Glutamatergic neuron (in vitro differentiated cells): ENCODE measurements at regions not wholly inside any gene's neighbourhood (a gene's known extent, or its start where the extent isn't known, plus 50 kb on each side); places are given as distances from the start of the nearest gene placed in this dataset.

ENCODE experiments used
- DNase-seq: peaks from one replicate; pipeline ENCODE4 v3.0.0; 2022
- H3K27ac Mint-ChIP-seq: one replicate; pipeline ENCODE4 v1.8.0; 2020; ENCODE audit warnings: mild to moderate bottlenecking, mixed read lengths, inconsistent platforms; ENCODE audit not compliant: unreplicated experiment
- H3K27me3 Mint-ChIP-seq: one replicate; pipeline ENCODE4 v1.8.0; 2020; ENCODE audit warnings: mild to moderate bottlenecking, moderate library complexity, mixed read lengths, inconsistent platforms; ENCODE audit not compliant: unreplicated experiment
- H3K36me3 Mint-ChIP-seq: one replicate; pipeline ENCODE4 v1.8.0; 2020; ENCODE audit warnings: mild to moderate bottlenecking, mixed read lengths, inconsistent platforms; ENCODE audit not compliant: unreplicated experiment
- H3K4me1 Mint-ChIP-seq: one replicate; pipeline ENCODE4 v1.8.0; 2020; ENCODE audit warnings: mild to moderate bottlenecking, low read depth, mixed read lengths, inconsistent platforms; ENCODE audit not compliant: unreplicated experiment
- H3K4me3 Mint-ChIP-seq: one replicate; pipeline ENCODE4 v1.8.0; 2020; ENCODE audit warnings: mild to moderate bottlenecking, mixed read lengths, inconsistent platforms; ENCODE audit not compliant: unreplicated experiment
- H3K9me3 Mint-ChIP-seq: one replicate; pipeline ENCODE4 v1.8.0; 2020; ENCODE audit warnings: mild to moderate bottlenecking, moderate library complexity, mixed read lengths, inconsistent platforms; ENCODE audit not compliant: unreplicated experiment
- TF ChIP-seq, protein P1 (sequence below): fragments of 200-600 bp; sonication (generic); IDR thresholded peaks from one replicate; pipeline ENCODE4 v1.5.0; 2021; ENCODE audit not compliant: partially characterized antibody, unreplicated experiment

DNA sequence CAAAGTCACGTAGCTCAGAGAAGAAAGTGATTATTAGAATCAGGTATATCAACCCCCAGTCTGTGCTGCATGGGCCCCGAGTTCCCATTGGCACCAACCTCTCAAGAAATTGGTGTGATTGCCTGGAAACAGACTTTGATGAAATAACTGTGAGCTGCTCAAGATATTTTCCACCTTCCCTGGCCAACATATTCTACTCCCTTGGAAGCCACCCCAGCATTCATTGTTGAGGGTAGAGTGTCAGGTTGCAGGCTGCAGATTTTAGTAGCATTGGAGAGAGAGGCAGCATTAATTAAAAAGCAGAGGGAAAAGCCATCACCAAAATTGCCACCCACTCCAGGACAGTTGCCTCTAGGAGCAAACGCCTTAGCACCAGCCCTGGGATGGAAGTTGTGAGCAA is 154.2 kb upstream of the TNPO1 start:
- Mint-ChIP-seq H3K27ac (no peak overlapping the region), H3K9me3 (no peaks in the 10 kb centered on the region), H3K27me3 (no peaks in the 10 kb centered on the region), H3K36me3 (peaks cover 9% of the 10 kb centered on the region), H3K4me3 (no peak overlapping the region), H3K4me1 (peaks cover 2% of the 10 kb centered on the region)
- TF ChIP-seq, protein P1, sequence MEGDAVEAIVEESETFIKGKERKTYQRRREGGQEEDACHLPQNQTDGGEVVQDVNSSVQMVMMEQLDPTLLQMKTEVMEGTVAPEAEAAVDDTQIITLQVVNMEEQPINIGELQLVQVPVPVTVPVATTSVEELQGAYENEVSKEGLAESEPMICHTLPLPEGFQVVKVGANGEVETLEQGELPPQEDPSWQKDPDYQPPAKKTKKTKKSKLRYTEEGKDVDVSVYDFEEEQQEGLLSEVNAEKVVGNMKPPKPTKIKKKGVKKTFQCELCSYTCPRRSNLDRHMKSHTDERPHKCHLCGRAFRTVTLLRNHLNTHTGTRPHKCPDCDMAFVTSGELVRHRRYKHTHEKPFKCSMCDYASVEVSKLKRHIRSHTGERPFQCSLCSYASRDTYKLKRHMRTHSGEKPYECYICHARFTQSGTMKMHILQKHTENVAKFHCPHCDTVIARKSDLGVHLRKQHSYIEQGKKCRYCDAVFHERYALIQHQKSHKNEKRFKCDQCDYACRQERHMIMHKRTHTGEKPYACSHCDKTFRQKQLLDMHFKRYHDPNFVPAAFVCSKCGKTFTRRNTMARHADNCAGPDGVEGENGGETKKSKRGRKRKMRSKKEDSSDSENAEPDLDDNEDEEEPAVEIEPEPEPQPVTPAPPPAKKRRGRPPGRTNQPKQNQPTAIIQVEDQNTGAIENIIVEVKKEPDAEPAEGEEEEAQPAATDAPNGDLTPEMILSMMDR = no peak
- no peak for DNase-seq

DNA sequence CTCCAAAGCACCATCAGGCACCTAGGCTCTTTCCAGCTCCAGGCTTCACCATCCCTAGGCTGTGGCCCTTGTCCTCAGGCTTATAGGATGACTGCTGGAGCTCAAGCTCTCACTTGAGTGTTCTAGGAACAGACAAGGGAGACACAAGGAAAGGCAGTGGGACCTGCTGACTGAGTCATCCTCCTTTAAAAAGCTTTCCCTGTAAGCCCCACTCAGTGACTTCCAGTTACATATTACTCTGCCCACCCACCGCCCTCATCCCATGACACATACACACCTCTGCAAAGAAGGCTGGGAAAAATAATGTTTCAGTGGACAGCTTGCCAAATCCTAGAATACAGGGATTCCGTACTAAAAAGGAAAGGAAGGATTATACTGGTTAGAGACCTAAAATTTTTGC is 154.2 kb upstream of the ZNF366 start:
- Mint-ChIP-seq H3K27me3 (no peaks in the 10 kb centered on the region), H3K27ac (no peak overlapping the region), H3K4me1 (peaks cover 5% of the 10 kb centered on the region), H3K9me3 (no peaks in the 10 kb centered on the region), H3K36me3 (peaks cover 9% of the 10 kb centered on the region), H3K4me3 (no peak overlapping the region)
- no peak for DNase-seq
- TF ChIP-seq, protein P1 = no peak

DNA sequence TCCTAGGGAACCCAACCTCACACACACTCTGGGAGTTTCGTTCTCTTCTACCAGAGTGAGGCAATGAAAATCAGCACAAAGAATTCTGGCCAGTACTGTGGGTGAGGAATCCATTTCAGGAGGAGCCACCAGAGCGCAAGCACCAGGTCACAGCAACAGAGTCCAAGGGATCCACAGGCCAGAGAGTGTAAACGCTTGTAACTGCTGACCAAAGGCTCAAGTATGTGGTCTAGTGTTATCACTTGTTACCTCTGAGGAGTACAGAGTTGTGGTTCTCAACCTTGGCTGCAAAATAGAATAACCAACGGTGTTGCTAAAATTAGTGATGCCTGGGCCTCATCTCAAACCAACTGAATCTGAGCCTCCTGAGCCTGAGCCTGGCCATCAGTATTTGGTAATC is 152.5 kb upstream of the ZNF366 start:
- Mint-ChIP-seq H3K27me3 (peaks cover 1% of the 10 kb centered on the region), H3K4me1 (peaks cover 17% of the 10 kb centered on the region), H3K9me3 (peaks cover 3% of the 10 kb centered on the region), H3K36me3 (peaks cover 9% of the 10 kb centered on the region), H3K27ac (no peak overlapping the region), H3K4me3 (no peak overlapping the region)
- TF ChIP-seq, protein P1 = no peak
- DNase-seq = no peak

DNA sequence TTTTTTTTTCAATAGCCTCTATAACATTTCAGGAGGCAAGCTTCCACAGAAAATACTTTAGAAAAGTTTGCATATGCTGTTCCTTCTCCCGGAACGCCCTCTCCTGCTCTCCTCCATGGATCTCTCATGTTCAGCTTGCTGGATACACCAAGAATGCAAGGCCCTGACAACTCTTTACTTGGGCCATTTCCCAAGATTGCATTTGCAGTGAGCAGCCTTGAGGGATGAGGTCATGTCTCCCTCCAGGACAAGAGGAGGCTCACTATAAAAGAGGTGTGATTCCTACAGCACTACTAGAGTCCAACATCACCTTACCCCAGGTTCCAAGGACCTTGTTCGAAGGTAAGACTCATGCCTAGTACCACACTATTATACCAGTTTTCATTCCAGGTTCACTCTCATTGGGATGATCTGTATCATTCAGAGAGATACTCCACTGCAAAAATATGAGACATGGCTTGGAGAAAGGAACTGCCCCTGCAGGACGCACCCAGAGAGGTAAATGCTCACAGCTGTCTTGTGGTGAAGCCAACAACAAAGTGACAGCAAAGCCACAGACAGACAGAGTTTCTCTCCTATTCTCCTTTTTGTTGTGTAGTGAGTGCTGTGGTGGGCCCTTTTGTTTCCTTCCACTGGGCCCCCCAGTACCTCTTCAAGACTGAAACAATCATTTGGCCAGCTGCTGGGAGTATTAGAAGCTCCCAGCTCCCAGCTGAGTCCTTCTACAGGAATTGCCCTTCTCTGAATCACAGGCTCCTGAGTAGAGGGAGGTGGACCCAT is 151.7 kb upstream of the ZNF366 start:
- Mint-ChIP-seq H3K36me3 (peaks cover 9% of the 10 kb centered on the region), H3K4me3 (no peak overlapping the region), H3K27me3 (peaks cover 6% of the 10 kb centered on the region), H3K4me1 (peaks cover 23% of the 10 kb centered on the region), H3K9me3 (peaks cover 11% of the 10 kb centered on the region), H3K27ac (no peak overlapping the region)
- TF ChIP-seq, protein P1 = no peak
- DNase-seq = no peak

DNA sequence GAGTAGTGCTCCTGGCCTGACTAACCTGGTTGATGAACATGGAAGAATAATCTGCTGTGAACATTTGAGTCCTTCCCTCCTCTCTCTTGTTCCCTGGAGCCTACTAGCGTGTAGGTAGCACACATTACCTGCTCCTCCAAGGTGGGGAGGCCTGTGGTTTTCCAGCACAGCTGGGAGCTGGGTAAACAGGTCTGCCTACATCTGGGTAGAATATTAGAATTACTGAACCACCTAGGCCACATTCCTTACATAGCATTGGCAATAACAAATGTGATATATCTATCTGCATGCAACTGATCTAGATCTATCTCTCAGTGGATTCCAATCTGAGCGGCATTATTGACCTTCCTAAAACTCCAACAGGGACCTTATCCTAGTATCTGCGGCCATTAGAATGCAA is 151.0 kb upstream of the ZNF366 start:
- no peak for DNase-seq
- Mint-ChIP-seq H3K27ac (no peak overlapping the region), H3K27me3 (peaks cover 7% of the 10 kb centered on the region), H3K9me3 (peaks cover 19% of the 10 kb centered on the region), H3K36me3 (peaks cover 9% of the 10 kb centered on the region), H3K4me3 (no peak overlapping the region), H3K4me1 (peaks cover 31% of the 10 kb centered on the region)
- TF ChIP-seq, protein P1 = no peak
